GM12878 (cell line): ENCODE measurements at regions not wholly inside any gene's neighbourhood (a gene's known extent, or its start where the extent isn't known, plus 50 kb on each side); places are given as distances from the start of the nearest gene placed in this dataset.

ENCODE experiments used
- ATAC-seq: fragments of 200-7000 bp; cut with Tn5 transposase; 3 replicates; pipeline ENCODE4 v1.9.1; 2020; ENCODE audit warnings: mild to moderate bottlenecking, moderate library complexity
- BruUV-seq: library from RNA; stranded (reverse); fragments of 400-500 nt; replicated peaks from 2 replicates; lab custom pipeline; 2021; lab: Mats Ljungman, UMichigan
- CTCF ChIA-PET: fragments of 300-600 bp; sonication (Branson Sonifier 250); formaldehyde crosslinking; extraction: SDS; loops from one replicate; lab custom pipeline; 2021; ENCODE audit warnings: inconsistent platforms; lab: Yijun Ruan, JAX
- POLR2A ChIA-PET: fragments of 350-600 bp; formaldehyde crosslinking; extraction: SDS; loops from one replicate; lab custom pipeline; 2021; ENCODE audit warnings: inconsistent platforms; lab: Charles Lee
- RAD21 ChIA-PET: fragments of 300-600 bp; sonication (Branson Sonifier 250); formaldehyde crosslinking; loops from one replicate; lab custom pipeline; 2023; ENCODE audit warnings: antibody characterized with exemption; ENCODE audit not compliant: unreplicated experiment; lab: Charles Lee
- SMC1A ChIA-PET: fragments of 300-600 bp; sonication (Branson Sonifier 250); formaldehyde crosslinking; loops from one replicate; lab custom pipeline; 2023; ENCODE audit not compliant: unreplicated experiment, uncharacterized antibody; lab: Charles Lee
- DNase-seq: peaks from one replicate; pipeline ENCODE4 v3.0.0-alpha.2; 2011; ENCODE audit warnings: low read depth, low spot score
- FAIRE-seq: peaks from 3 replicates; lab custom pipeline; 2011; peaks lifted over from hg19 to GRCh38; lab: Jason Lieb, UNC
- H2AFZ ChIP-seq: 2 replicates; pipeline ENCODE4 v1.6.0; 2011; ENCODE audit warnings: low read depth, low read length, control low read depth; ENCODE audit not compliant: control insufficient read depth
- H3K27ac ChIP-seq: 2 replicates; pipeline ENCODE4 v1.5.1; 2011; ENCODE audit warnings: control low read depth; ENCODE audit not compliant: control insufficient read depth, insufficient read depth
- H3K27me3 ChIP-seq, 2 experiments: replicated peaks in 1 of 2; 2 replicates each; pipeline versions ENCODE4 v1.6.0 to v1.6.1; 2011; ENCODE audit warnings: low read length in 1 of 2; ENCODE audit not compliant: control insufficient read depth in 2 of 2, insufficient read depth in 2 of 2
- H3K36me3 ChIP-seq, 2 experiments: 2 replicates each; pipeline ENCODE4 v1.5.1; 2011; ENCODE audit warnings: low read length in 1 of 2; ENCODE audit not compliant: control insufficient read depth in 2 of 2, insufficient read depth in 2 of 2
- H3K4me1 ChIP-seq: 2 replicates; pipeline ENCODE4 v1.6.1; 2011; ENCODE audit warnings: mild to moderate bottlenecking, low read length, moderate library complexity, mixed read lengths; ENCODE audit not compliant: control insufficient read depth, insufficient read depth
- H3K4me2 ChIP-seq: 2 replicates; pipeline ENCODE4 v1.6.0; 2011; ENCODE audit warnings: control low read depth; ENCODE audit not compliant: control insufficient read depth, insufficient read depth
- H3K4me3 ChIP-seq: fragments of 200-600 bp; sonication (generic); 2 replicates; pipeline ENCODE4 v1.5.1; 2016
- H3K79me2 ChIP-seq: 2 replicates; pipeline ENCODE4 v1.6.0; 2011; ENCODE audit warnings: low read length; ENCODE audit not compliant: control insufficient read depth, insufficient read depth
- H3K9ac ChIP-seq: 2 replicates; pipeline ENCODE4 v1.8.0; 2011; ENCODE audit warnings: low read length, control low read depth, mixed read lengths; ENCODE audit not compliant: control insufficient read depth, insufficient read depth
- H3K9me3 ChIP-seq: replicated peaks from 3 replicates; pipeline ENCODE4 v1.5.1; 2011; ENCODE audit warnings: mild to moderate bottlenecking, low read length; ENCODE audit not compliant: control insufficient read depth, insufficient read depth
- H4K20me1 ChIP-seq: 2 replicates; pipeline ENCODE4 v1.6.0; 2011; ENCODE audit not compliant: control insufficient read depth, insufficient read depth
- ATF7 ChIP-seq: fragments of 450-650 bp; IDR thresholded peaks from 2 replicates; pipeline ENCODE4 v1.6.1; 2016; ENCODE audit warnings: low read depth, mild to moderate bottlenecking
- CBX3 ChIP-seq: fragments of 200-600 bp; sonication (generic); IDR thresholded peaks from 2 replicates; pipeline ENCODE4 v1.6.1; 2016; ENCODE audit warnings: low read depth, borderline replicate concordance
- E4F1 ChIP-seq: fragments of 450-650 bp; IDR thresholded peaks from 2 replicates; pipeline ENCODE4 v1.6.1; 2018; ENCODE audit warnings: borderline replicate concordance, mild to moderate bottlenecking; ENCODE audit not compliant: partially characterized antibody
- FOXM1 ChIP-seq: IDR thresholded peaks from 2 replicates; pipeline ENCODE4 v1.6.1; 2012; ENCODE audit warnings: low read depth, mild to moderate bottlenecking, inconsistent platforms, low read length, moderate library complexity
- HSF1 ChIP-seq: fragments of 150-350 bp; IDR thresholded peaks from 2 replicates; pipeline ENCODE4 v1.6.1; 2014; ENCODE audit warnings: mild to moderate bottlenecking, low read depth, low read length
- IKZF2 ChIP-seq, 2 experiments: fragments of 450-650 bp; IDR thresholded peaks; 2 replicates each; pipeline ENCODE4 v1.6.1; 2017; ENCODE audit warnings: mild to moderate bottlenecking in 2 of 2, moderate library complexity in 2 of 2
- IRF5 ChIP-seq: fragments of 450-650 bp; IDR thresholded peaks from 2 replicates; pipeline ENCODE4 v1.6.1; 2017; ENCODE audit warnings: borderline replicate concordance
- RB1 ChIP-seq: fragments of 450-650 bp; formaldehyde crosslinking; IDR thresholded peaks from 2 replicates; pipeline ENCODE4 v1.6.1; 2017; ENCODE audit warnings: mild to moderate bottlenecking, borderline replicate concordance
- RUNX3 ChIP-seq: IDR thresholded peaks from 2 replicates; pipeline ENCODE4 v1.6.1; 2012; ENCODE audit warnings: low read length, inconsistent platforms
- SMAD5 ChIP-seq: IDR thresholded peaks from 2 replicates; pipeline ENCODE4 v1.6.1; 2016; ENCODE audit warnings: antibody characterized with exemption, low read depth
- SUZ12 ChIP-seq: fragments of 200-600 bp; sonication (generic); IDR thresholded peaks from one replicate; pipeline ENCODE4 v1.6.1; 2018; ENCODE audit warnings: antibody characterized with exemption, mild to moderate bottlenecking; ENCODE audit not compliant: unreplicated experiment
- ZNF217 ChIP-seq: fragments of 450-650 bp; IDR thresholded peaks from 2 replicates; pipeline ENCODE4 v1.6.1; 2017; ENCODE audit warnings: antibody characterized with exemption, mild to moderate bottlenecking
- ZNF687 ChIP-seq: fragments of 450-650 bp; IDR thresholded peaks from 2 replicates; pipeline ENCODE4 v1.6.1; 2017; ENCODE audit warnings: mild to moderate bottlenecking, moderate library complexity
- WGBS: methylation state at CpG from one replicate; pipeline ENCODE4 v1.1.6; 2016; ENCODE audit warnings: low lambda C conversion rate; ENCODE audit not compliant: insufficient replicate concordance, insufficient coverage; ENCODE audit errors: missing lambda C conversion rate; 5-methylcytosine and 5-hydroxymethylcytosine counted together
- in situ Hi-C: fragments of 300-500 bp; cut with MboI; formaldehyde crosslinking; loops from 9 replicates; pipeline ENCODE4 v1.14.3; 2018; ENCODE audit warnings: mixed read lengths
- intact Hi-C: fragments of 100-400 bp; cut with micrococcal nuclease; formaldehyde crosslinking; loops from one replicate; pipeline ENCODE4 v1.14.2; 2022; ENCODE audit not compliant: unreplicated experiment

- no peak for TF ChIP-seq SUZ12
- TF ChIP-seq SMAD5: no peak
- TF ChIP-seq ZNF217: no peak
- no peak for TF ChIP-seq E4F1
- no peak for TF ChIP-seq FOXM1
- TF ChIP-seq IKZF2 (IDR thresholded peaks at IDR 0.05): no peak
- TF ChIP-seq RUNX3: no peak
- TF ChIP-seq CBX3: no peak
- no peak for TF ChIP-seq HSF1
These were observed 153.4 kb upstream of the SKOR2 start (continued) for GRCh38 chr18:47404845-47405244.

GRCh38 chr18:47403949-47404348 lies 152.5 kb upstream of the SKOR2 start:
- BruUV-seq: no TSS peak
- TF ChIP-seq RB1: no peak
- no peak for TF ChIP-seq IRF5
- no peak for TF ChIP-seq ATF7
- TF ChIP-seq ZNF687: no peak
- no peak for FAIRE-seq
- WGBS: 52% methylated on average over 3 of the region's 3 CpGs
- no peaks in the 10 kb centered on the region for H3K36me3 ChIP-seq
- H3K79me2 ChIP-seq: no peaks in the 10 kb centered on the region
- no peak for DNase-seq
- ATAC-seq: no peak
- no peak overlapping the region for H3K27ac ChIP-seq
- CTCF ChIA-PET: no interaction called here
- SMC1A ChIA-PET: no interaction called here
- intact Hi-C loops (no loop called here), in situ Hi-C loops (no loop called here)
- H3K9me3 ChIP-seq: no peaks in the 10 kb centered on the region
- no peaks in the 10 kb centered on the region; the same call in 1 of the 2 replicates for H4K20me1 ChIP-seq
- no peak overlapping the region for H3K9ac ChIP-seq
- H3K4me3 ChIP-seq: no peak overlapping the region
- H3K4me1 ChIP-seq: no peaks in the 10 kb centered on the region
- H2AFZ ChIP-seq: no peak overlapping the region
- H3K4me2 ChIP-seq: no peak overlapping the region
- POLR2A ChIA-PET: no interaction called here
- RAD21 ChIA-PET: no interaction called here
- no peaks in the 10 kb centered on the region for H3K27me3 ChIP-seq
